HL-60 (cell line): ENCODE measurements at regions not wholly inside any gene's neighbourhood (a gene's known extent, or its start where the extent isn't known, plus 50 kb on each side); places are given as distances from the start of the nearest gene placed in this dataset.

Experiments
- DNase-seq, 2 experiments: peaks; one replicate each; pipeline ENCODE4 v3.0.0-alpha.2; 2010 to 2020; ENCODE audit warnings: low read depth in 1 of 2, low spot score in 1 of 2
- H3K27ac ChIP-seq: fragments of 250-450 bp; sonication (Bioruptor Pico); replicated peaks from 2 replicates; pipeline ENCODE4 v1.5.1; 2020; ENCODE audit warnings: mild to moderate bottlenecking, moderate library complexity
- H3K27me3 ChIP-seq: fragments of 250-450 bp; sonication (Bioruptor Pico); 2 replicates; pipeline ENCODE4 v1.5.1; 2021; ENCODE audit warnings: mild to moderate bottlenecking, moderate library complexity; ENCODE audit not compliant: insufficient read depth, poor library complexity, severe bottlenecking
- H3K4me3 ChIP-seq: replicated peaks from 2 replicates; pipeline ENCODE4 v1.5.1; 2011; ENCODE audit warnings: mild to moderate bottlenecking, control low read depth, low read length; ENCODE audit not compliant: insufficient read depth
- CTCF ChIP-seq: IDR thresholded peaks from one replicate; pipeline ENCODE4 v1.5.1; 2011; ENCODE audit warnings: low read length, control low read depth, inconsistent platforms; ENCODE audit not compliant: insufficient read depth
- GABPA ChIP-seq: IDR thresholded peaks from 2 replicates; pipeline ENCODE4 v1.6.1; 2012; ENCODE audit warnings: low read depth
- POLR2AphosphoS5 ChIP-seq: IDR thresholded peaks from 2 replicates; pipeline ENCODE4 v1.6.1; 2012; ENCODE audit warnings: low read depth
- SPI1 ChIP-seq: IDR thresholded peaks from 2 replicates; pipeline ENCODE4 v1.6.1; 2012; ENCODE audit warnings: low read depth, mild to moderate bottlenecking, borderline replicate concordance
- TF ChIP-seq, protein P1 (sequence below): IDR thresholded peaks from 2 replicates; pipeline ENCODE4 v1.6.1; 2012; ENCODE audit warnings: low read depth; ENCODE audit not compliant: insufficient replicate concordance

DNA sequence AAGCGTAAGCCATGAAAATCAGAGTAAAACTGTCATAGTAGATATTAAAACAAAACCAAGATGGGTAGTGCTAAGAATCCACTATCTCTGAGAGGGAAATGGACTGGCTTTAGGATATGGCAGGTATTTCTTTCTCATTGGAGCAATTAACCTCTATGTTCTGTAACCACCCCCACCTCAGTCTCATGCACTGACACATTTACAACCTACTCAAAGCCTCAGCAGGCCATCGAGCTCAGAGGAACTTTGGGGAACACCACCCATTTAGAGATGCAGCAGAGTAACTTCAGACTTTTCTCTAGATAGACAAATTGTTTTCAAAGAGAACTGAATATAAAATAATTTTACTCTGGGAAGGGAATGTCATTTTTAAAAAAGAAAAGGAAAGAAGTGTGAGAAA lies 615.8 kb upstream of the ZFHX3 start:
- TF ChIP-seq POLR2AphosphoS5, result no peak
- no peak for TF ChIP-seq GABPA
- TF ChIP-seq, protein P1, sequence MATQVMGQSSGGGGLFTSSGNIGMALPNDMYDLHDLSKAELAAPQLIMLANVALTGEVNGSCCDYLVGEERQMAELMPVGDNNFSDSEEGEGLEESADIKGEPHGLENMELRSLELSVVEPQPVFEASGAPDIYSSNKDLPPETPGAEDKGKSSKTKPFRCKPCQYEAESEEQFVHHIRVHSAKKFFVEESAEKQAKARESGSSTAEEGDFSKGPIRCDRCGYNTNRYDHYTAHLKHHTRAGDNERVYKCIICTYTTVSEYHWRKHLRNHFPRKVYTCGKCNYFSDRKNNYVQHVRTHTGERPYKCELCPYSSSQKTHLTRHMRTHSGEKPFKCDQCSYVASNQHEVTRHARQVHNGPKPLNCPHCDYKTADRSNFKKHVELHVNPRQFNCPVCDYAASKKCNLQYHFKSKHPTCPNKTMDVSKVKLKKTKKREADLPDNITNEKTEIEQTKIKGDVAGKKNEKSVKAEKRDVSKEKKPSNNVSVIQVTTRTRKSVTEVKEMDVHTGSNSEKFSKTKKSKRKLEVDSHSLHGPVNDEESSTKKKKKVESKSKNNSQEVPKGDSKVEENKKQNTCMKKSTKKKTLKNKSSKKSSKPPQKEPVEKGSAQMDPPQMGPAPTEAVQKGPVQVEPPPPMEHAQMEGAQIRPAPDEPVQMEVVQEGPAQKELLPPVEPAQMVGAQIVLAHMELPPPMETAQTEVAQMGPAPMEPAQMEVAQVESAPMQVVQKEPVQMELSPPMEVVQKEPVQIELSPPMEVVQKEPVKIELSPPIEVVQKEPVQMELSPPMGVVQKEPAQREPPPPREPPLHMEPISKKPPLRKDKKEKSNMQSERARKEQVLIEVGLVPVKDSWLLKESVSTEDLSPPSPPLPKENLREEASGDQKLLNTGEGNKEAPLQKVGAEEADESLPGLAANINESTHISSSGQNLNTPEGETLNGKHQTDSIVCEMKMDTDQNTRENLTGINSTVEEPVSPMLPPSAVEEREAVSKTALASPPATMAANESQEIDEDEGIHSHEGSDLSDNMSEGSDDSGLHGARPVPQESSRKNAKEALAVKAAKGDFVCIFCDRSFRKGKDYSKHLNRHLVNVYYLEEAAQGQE, result no peak
- TF ChIP-seq CTCF, result no peak
- no peak for TF ChIP-seq SPI1
- Histone ChIP-seq H3K27ac (no peak overlapping the region), H3K4me3 (no peak overlapping the region), H3K27me3 (no peaks in the 10 kb centered on the region)
- no peak for DNase-seq

- no peaks in the 10 kb centered on the region for H3K27me3 ChIP-seq
- H3K4me3 ChIP-seq, result no peak overlapping the region
- DNase-seq, result no peak
- H3K27ac ChIP-seq, result no peak overlapping the region
- TF ChIP-seq, protein P1, result no peak
- TF ChIP-seq CTCF (no peak), POLR2AphosphoS5 (no peak), GABPA (no peak), SPI1 (no peak)
These were observed 588.3 kb upstream of the ZFHX3 start for GRCh38 chr16:73636196-73636595.

- Histone ChIP-seq H3K27ac (no peak overlapping the region), H3K4me3 (no peak overlapping the region), H3K27me3 (no peaks in the 10 kb centered on the region)
- DNase-seq, result no peak
- TF ChIP-seq POLR2AphosphoS5 (no peak), SPI1 (no peak), CTCF (no peak), GABPA (no peak)
- TF ChIP-seq, protein P1, result no peak
These were observed 581.1 kb upstream of the ZFHX3 start for GRCh38 chr16:73629011-73629410.
